NCI-H2171 (cell line): ENCODE measurements at regions not wholly inside any gene's neighbourhood (a gene's known extent, or its start where the extent isn't known, plus 50 kb on each side); places are given as distances from the start of the nearest gene placed in this dataset.
A peak's percentile ranks its signal among the peaks of the same experiment; 100 is the strongest.
"Not testable (repeated sequence)": the region's sequence is repeated elsewhere in the genome, so short reads cannot be mapped to it uniquely, and the experiment has no call there.

Experiments
- DNase-seq: peaks from one replicate; lab custom pipeline; 2025; lab: John Stamatoyannopoulos, UW

- DNase-seq, result no peak
These were observed 106.9 kb upstream of the ATL2 start for GRCh38 chr2:38483776-38484501.

DNA sequence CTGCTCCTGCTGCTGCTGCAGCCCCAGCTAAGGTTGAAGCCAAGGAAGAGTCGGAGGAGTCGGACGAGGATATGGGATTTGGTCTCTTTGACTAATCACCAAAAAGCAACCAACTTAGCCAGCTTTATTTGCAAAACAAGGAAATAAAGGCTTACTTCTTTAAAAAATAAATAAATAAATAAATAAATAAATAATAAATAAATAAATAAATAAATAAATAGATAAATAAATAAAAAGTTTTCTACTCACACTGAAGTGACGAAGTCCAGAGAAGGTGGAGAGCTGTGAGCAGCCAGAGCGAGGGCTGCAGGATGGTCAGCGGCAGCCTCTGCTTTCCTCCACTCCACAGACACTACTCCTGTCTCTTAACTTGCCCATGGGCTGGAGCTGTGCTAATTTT lies 105.6 kb upstream of the ATL2 start:
- DNase-seq, result not testable (repeated sequence)

DNA sequence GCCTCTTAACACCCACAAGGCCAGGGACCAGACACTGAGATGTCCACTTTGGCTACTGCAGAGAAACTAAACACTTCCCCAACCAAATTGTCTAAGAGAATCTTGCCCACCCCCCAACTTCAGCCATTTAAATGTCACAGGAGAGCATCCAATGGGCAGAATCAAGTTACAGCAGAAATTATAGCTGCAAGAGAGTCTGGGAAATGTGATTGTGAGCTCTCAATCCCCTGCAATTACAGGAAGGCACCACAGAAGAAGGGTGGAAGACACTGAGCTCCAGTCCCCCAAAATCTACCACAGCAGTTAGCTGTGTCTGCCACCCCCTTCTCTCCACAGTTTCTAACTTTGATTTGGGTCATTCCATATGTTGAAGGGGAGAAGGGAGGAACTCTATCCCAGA lies 103.5 kb upstream of the ATL2 start:
- no peak for DNase-seq

GRCh38 chr2:38477006-38477405 lies 99.9 kb upstream of the ATL2 start:
- DNase-seq, result no peak

DNA sequence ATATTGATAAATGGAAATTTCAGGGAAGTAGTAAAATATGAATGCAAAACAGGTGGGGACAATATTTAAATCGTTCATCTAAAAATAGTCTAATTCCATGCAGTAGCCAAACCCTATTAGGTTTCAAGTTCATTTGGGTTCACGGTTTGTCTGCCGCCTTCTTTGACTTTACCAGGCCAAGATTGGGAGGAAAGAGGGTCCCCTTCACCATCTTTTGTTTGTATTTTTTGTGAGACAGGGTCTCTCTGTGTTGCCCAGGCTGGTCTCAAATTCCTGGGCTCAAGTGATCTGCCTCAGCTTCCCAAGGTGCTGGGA lies 98.5 kb upstream of the ATL2 start:
- no peak for DNase-seq

- DNase-seq, result no peak
These were observed 97.9 kb upstream of the ATL2 start for GRCh38 chr2:38474715-38475566.

DNA sequence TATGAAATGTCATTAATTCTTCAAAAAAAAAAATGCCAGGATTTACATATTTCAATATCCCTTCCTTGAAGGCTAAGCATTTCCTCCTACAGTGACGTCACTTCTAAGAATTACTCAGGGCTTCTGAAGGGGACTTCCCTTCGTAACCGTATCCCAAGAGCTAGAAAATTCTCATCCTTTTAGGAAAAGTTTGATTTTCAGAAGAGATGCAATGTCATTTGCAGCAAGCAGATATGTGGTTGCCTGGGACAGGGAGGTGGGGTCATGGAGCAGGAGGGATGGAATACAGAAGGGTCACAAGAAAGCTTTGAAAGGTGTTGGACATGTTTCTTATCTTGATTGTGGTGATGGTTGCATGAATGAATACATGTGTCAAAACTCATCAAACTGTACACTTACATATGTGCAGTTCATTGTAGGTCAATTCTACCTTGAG lies 97.0 kb upstream of the ATL2 start:
- DNase-seq, result no peak

DNA sequence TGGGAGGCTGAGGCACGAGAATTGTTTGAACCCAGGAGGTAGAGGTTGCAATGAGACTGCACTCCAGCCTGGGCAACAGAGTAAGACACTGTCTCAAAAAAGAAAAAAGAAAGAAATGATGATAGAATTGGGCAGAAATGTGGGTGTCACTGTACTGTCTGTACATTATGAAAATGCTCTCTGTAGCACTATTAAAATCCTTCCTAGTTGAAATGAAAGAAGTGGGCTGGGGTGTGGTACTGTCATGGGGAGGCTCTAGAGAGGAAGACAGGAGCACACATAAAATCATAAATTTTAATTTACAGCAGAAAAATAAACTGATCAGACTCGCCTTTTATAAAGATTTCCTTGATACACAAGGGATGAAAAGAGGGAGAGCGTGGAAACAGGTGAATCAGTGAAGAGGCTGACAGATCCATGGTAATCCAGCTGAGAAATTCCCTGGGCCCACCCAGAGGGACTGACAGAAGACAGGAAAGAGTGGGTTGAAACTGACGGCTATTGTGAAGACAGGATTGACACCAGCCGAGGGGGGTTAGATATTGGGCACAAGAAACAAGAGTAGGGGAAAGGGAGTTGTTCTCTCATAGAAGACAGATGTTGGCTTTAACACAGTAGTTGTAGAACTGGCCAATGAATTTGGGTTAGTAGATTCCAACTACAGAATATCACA lies 96.4 kb upstream of the ATL2 start:
- DNase-seq, result no peak

GRCh38 chr2:38470115-38470514 lies 93.0 kb upstream of the ATL2 start:
- DNase-seq, result no peak

DNA sequence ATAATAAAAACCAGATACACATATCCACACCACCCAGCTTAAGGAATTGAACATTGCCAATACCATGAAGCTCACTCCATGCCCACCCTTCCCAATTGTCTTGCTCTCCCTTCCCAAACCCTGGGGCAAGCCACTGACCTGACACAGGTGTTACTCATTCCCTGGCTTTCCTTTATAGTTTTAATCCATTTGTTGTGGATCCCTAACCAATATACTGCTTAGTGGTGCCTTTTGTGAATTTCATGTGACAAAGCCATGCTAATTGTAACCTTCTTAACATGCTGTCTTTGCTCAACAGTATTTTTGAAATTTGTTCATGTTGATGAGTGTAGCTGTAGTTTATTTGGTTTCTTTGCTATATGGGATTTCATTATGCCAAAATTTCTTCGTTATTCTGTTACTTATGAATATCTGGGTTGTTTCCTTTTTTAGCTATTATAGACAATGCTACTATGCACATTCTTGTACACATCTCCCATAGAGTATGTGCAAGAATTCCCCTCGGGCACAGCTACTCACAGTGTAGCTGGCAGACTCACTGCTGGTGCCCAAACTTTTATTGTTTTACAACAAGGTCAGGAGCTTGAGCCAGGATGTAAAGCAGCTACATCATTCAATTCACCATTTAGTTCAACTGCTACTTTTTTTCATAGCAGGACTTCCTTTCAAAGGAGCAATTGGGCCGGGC lies 90.8 kb upstream of the ATL2 start:
- no peak for DNase-seq

GRCh38 chr2:38466876-38467767 lies 90.0 kb upstream of the ATL2 start:
- DNase-seq, result no peak

DNA sequence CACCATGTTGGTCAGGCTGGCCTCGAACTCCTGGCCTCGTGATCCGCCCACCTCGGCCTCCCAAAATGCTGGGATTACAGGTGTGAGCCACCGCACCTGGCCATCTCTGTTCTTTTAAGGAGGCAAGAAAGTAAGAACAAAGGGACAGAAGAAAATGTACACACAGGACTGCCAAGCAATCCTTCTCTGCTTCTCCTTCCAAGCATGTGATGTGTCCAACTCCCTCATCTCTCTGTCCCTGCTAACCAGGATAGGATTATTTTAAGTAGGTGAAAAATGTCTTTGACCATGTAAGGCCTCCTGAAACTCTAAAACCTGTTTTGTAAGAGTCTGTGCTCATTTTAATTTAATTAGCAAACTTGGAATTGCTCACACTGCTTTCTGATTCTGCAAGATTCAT lies 89.3 kb upstream of the ATL2 start:
- DNase-seq, result no peak

GRCh38 chr2:38465789-38466127 lies 88.7 kb upstream of the ATL2 start:
- DNase-seq, result peak; percentile 7

DNA sequence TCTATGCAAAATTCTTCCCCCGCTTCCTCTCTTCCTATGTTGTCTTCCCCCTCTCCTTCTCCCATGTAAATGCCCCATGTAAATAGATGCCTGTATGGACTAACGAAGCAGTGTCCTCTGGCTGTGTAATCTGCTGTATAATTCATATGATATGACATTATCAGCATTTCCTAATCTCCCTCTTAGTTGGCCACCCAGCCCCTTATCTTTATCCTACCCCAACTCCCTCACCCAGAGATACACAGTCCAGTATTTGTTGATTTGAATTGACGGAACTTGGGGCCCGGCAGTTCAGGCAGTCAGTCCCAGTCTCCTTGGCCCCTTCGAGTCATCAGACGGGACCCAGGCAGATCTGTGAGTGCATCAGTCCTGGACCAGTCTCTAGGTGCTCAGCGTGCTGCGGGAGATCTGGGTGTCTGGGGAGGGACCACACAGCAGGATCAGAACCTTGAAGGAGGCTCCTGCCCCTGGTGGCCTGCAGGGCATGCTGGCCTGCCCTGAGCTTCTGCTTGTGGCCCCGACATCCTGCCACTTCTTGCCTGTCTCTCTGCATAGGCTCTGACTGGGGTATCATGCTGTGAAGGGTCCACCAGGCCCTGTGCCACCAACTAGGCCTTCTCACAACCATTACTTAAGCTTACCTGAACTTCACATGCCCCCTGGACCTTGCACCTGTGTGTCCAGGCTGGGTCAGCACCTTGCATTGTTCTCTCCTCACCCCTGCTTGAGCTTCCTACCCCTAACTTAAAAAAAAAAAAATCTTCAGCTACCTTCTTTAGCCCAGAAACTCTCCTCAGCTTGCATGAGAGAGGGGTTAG lies 88.1 kb upstream of the ATL2 start:
- no peak for DNase-seq

- no peak for DNase-seq
These were observed 86.7 kb upstream of the ATL2 start for GRCh38 chr2:38463752-38464151.

DNA sequence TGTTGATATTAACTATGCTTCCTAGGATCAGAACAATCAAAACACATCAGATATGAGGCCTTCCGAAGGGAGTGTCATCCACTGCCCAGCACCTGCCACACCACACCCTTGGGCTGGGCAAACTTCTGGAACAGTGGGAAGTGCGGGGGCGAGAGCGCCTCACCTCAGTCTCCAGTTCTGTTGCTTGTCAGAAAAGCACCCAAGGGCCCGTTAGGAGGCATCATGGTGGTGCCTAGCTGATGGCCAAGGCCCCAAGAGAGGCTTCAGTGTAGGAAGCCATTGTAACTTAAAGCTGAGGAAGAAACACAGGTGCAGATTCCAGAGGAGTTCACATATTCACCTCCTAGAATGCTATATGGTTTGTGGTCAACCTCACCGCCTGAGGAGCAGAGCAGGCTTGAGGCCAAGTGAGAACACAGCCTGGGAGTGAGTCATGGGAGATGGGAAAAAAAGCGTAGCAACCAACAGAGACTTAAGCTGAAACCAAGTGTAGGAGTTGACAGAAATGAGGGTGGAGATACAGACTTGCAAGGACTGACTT lies 85.1 kb upstream of the ATL2 start:
- no peak for DNase-seq

DNA sequence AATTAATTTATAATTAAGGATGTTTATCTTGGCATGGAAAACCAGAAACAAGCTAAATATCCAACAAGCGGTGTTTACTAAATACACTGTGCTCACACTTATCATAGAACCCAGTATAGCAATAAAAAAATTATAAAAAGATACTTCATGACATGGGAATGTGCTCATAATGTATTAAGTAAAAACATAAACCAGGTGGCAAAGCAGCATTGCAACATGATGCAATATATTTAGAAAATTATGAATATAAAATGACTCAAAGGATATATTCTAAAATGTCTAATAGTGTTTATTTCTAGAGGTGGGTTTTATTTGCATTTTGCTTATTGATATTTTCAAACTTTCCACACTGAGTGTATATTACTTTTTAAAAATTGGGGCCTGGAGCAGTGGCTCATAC lies 84.4 kb upstream of the ATL2 start:
- DNase-seq, result no peak

DNA sequence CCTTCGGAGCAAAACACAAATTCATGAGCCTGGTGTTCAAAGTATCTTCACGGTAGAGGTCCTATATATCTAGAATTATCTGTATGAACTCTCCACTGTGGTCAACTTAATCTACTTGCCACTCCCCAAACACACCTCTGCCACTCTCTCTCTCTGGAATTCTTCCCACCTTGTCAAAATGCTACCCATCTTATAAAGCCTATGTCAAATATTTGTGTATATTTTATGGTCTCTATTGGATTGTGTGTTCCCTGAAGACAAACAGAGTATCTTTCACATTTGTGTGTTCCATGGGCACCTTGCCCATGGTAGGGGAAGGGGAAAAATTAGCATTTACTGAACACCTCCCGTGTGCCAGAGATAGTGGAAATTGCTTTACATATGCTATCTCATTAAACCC lies 83.2 kb upstream of the ATL2 start:
- DNase-seq, result no peak

GRCh38 chr2:38454081-38454480 lies 77.0 kb upstream of the ATL2 start:
- DNase-seq, result no peak

- DNase-seq, result not testable (repeated sequence)
These were observed 74.7 kb upstream of the ATL2 start for GRCh38 chr2:38451778-38452177.
